Activated T-cell treated with anti-CD3 and anti-CD28 coated beads for 24 hours (primary cell): ENCODE measurements at regions not wholly inside any gene's neighbourhood (a gene's known extent, or its start where the extent isn't known, plus 50 kb on each side); places are given as distances from the start of the nearest gene placed in this dataset.

Experiments used
- DNase-seq: peaks from one replicate; pipeline ENCODE4 v3.0.0-alpha.2; 2020; ENCODE audit warnings: low read depth

- DNase-seq: no peak
Measured at GRCh38 chr21:38956856-38957571, 151.3 kb downstream of the ETS2 start.

GRCh38 chr21:38956521-38956855 lies 150.8 kb downstream of the ETS2 start:
- no peak for DNase-seq

- no peak for DNase-seq
Measured at GRCh38 chr21:38956007-38956406, 150.3 kb downstream of the ETS2 start.

GRCh38 chr21:38955495-38955894 lies 149.8 kb downstream of the ETS2 start:
- DNase-seq: no peak

GRCh38 chr21:38954588-38955004 lies 148.9 kb downstream of the ETS2 start:
- DNase-seq: no peak

GRCh38 chr21:38953516-38953915 lies 147.8 kb downstream of the ETS2 start:
- no peak for DNase-seq

GRCh38 chr21:38952890-38953289 lies 147.2 kb downstream of the ETS2 start:
- DNase-seq: no peak

GRCh38 chr21:38951095-38951730 lies 145.5 kb downstream of the ETS2 start:
- no peak for DNase-seq

- DNase-seq: no peak
Measured at GRCh38 chr21:38950435-38951094, 144.8 kb downstream of the ETS2 start.

- DNase-seq: no peak
Measured at GRCh38 chr21:38949070-38949380, 143.3 kb downstream of the ETS2 start.

GRCh38 chr21:38948377-38949069 lies 142.8 kb downstream of the ETS2 start:
- DNase-seq: no peak

- DNase-seq: no peak
Measured at GRCh38 chr21:38945545-38946245, 140.0 kb downstream of the ETS2 start.

- no peak for DNase-seq
Measured at GRCh38 chr21:38944903-38945302, 139.2 kb downstream of the ETS2 start.

- no peak for DNase-seq
Measured at GRCh38 chr21:38944402-38944801, 138.7 kb downstream of the ETS2 start.

- DNase-seq: no peak
Measured at GRCh38 chr21:38942748-38943211, 137.1 kb downstream of the ETS2 start.

GRCh38 chr21:38938769-38939168 lies 133.0 kb downstream of the ETS2 start:
- no peak for DNase-seq

- no peak for DNase-seq
Measured at GRCh38 chr21:38938343-38938742, 132.6 kb downstream of the ETS2 start.

- DNase-seq: no peak
Measured at GRCh38 chr21:38937844-38938243, 132.1 kb downstream of the ETS2 start.

- DNase-seq: no peak
Measured at GRCh38 chr21:38937286-38937790, 131.6 kb downstream of the ETS2 start.

GRCh38 chr21:38936240-38936639 lies 130.5 kb downstream of the ETS2 start:
- no peak for DNase-seq

GRCh38 chr21:38933731-38934130 lies 128.0 kb downstream of the ETS2 start:
- DNase-seq: no peak

GRCh38 chr21:38931291-38931690 lies 125.6 kb downstream of the ETS2 start:
- DNase-seq: no peak
